ENCODE measurements at regions not wholly inside any gene's neighbourhood (a gene's known extent, or its start where the extent isn't known, plus 50 kb on each side); places are given as distances from the start of the nearest gene placed in this dataset.

DNA sequence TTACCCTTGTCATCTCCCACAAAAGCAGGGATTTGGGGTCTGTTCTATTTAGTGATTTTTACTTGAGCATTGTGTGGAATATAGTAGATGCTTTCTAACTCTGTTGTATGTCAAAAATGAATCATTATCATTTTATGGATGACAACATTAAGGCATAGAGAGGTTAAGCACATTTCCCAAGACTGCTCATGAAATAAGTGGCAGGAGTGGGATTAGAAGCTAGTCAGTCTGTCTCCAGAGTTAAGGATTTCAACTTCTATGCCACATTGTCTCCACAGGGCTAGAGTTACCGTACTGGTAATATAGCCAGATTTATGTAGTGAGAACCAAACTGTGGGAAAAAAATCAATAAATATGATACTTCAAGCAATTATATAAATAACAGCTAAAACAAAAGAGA, 170.6 kb upstream of the DCN start:
- Histone ChIP-seq H3K9ac (ENCODE audit: insufficient read depth in 1 of 2, low read length in 2 of 2) (no peak overlapping the region), H3K27me3 (ENCODE audit: control insufficient read depth in 3 of 3, insufficient read depth in 3 of 3, low read length in 2 of 3) (no peaks in the 10 kb centered on the region), H3K27ac (ENCODE audit: low read depth in 1 of 2, low read length in 1 of 2) (no peak overlapping the region), H3K36me3 (ENCODE audit: control insufficient read depth in 4 of 4, insufficient read depth in 4 of 4, low read length in 4 of 4) (no peaks in the 10 kb centered on the region), H3K9me3 (ENCODE audit: control insufficient read depth in 4 of 4, insufficient read depth in 3 of 4, low read length in 3 of 4) (peaks cover 0 to 6% (median 0%) of the 10 kb centered on the region in 4 donors), H3K4me1 (ENCODE audit: control insufficient read depth in 5 of 5, insufficient read depth in 5 of 5, low read length in 5 of 5) (peaks cover 0 to 11% (median 6%) of the 10 kb centered on the region in 5 donors), H3K4me3 (no peak overlapping the region)
- TF ChIP-seq, protein P1, sequence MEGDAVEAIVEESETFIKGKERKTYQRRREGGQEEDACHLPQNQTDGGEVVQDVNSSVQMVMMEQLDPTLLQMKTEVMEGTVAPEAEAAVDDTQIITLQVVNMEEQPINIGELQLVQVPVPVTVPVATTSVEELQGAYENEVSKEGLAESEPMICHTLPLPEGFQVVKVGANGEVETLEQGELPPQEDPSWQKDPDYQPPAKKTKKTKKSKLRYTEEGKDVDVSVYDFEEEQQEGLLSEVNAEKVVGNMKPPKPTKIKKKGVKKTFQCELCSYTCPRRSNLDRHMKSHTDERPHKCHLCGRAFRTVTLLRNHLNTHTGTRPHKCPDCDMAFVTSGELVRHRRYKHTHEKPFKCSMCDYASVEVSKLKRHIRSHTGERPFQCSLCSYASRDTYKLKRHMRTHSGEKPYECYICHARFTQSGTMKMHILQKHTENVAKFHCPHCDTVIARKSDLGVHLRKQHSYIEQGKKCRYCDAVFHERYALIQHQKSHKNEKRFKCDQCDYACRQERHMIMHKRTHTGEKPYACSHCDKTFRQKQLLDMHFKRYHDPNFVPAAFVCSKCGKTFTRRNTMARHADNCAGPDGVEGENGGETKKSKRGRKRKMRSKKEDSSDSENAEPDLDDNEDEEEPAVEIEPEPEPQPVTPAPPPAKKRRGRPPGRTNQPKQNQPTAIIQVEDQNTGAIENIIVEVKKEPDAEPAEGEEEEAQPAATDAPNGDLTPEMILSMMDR (IDR thresholded peaks at IDR 0.05; ENCODE audit: control extremely low read depth, extremely low read depth), result no peak
- WGBS, 2 donors, result 88 to 93% methylated on average over 1 of the region's 1 CpG
- no peak for ATAC-seq (ENCODE audit: insufficient read depth, low FRiP score)
- DNase-seq, result no peak

DNA sequence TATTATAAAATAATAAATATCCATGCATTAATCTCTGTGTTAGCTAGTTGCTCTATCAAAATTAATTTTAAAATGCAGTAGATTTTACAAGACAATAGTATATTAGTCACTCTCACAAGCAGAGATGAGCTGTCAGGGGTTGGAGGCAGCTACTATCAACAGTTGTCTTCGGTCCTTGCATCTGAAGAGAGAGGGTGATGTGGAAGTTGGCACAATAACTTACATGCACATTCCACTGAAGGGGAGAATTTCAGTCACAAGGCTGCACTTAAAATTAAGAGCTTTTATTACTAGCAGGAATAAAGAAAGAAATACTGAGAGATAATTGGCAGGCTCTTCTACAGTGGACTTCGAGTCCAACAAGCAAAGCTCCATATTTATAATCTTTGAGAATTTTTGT, 166.9 kb upstream of the DCN start:
- Histone ChIP-seq H3K9ac (ENCODE audit: insufficient read depth in 1 of 2, low read length in 2 of 2) (no peak overlapping the region), H3K9me3 (ENCODE audit: control insufficient read depth in 4 of 4, insufficient read depth in 3 of 4, low read length in 3 of 4) (peaks cover 0 to 6% (median 0%) of the 10 kb centered on the region in 4 donors), H3K4me1 (ENCODE audit: control insufficient read depth in 5 of 5, insufficient read depth in 5 of 5, low read length in 5 of 5) (no peaks in the 10 kb centered on the region), H3K4me3 (no peak overlapping the region), H3K27me3 (ENCODE audit: control insufficient read depth in 3 of 3, insufficient read depth in 3 of 3, low read length in 2 of 3) (no peaks in the 10 kb centered on the region), H3K36me3 (ENCODE audit: control insufficient read depth in 4 of 4, insufficient read depth in 4 of 4, low read length in 4 of 4) (no peaks in the 10 kb centered on the region), H3K27ac (ENCODE audit: low read depth in 1 of 2, low read length in 1 of 2) (no peak overlapping the region)
- TF ChIP-seq, protein P1 (IDR thresholded peaks at IDR 0.05; ENCODE audit: control extremely low read depth, extremely low read depth), result no peak
- 60 to 80% methylated on average over 2 of the region's 2 CpGs for WGBS, 2 donors
- ATAC-seq (ENCODE audit: insufficient read depth, low FRiP score), result no peak
- peak in 1 of 3 donors; percentile 61 for DNase-seq

DNA sequence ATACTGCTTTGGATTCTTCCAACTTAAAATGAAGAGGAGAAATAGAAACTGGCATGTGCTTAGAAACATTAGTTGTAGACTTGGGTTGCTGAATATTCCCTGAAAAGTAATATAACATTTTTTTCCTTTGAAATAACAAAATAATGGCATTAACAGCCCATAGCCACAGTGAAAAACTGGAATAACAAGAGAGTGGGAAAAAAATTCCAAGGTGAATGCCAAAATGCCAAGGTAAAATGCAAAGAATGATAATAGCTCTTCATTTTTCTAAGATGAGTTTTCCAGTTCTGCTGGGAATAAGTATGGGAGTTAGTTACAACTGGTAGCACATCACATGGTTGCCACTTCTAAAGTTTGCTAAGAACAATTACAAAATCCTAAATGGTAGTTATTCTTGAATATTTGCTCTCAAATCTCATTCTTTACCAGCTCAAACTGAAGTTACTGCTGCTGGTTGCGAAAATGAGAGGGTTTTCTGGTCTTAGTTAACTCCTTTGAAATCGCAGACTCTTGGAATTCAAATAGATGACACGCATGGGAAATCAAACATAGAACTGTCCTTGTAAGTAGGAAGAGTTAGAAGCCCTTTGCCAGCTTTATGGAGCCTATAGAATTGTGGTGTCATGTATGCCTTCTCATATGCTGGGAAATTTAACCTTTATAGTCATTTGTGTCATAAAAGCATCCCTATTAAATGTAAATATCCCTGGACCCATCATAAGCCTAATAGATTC, 165.0 kb upstream of the DCN start:
- Histone ChIP-seq H3K9ac (ENCODE audit: insufficient read depth in 1 of 2, low read length in 2 of 2) (no peak overlapping the region), H3K4me1 (ENCODE audit: control insufficient read depth in 5 of 5, insufficient read depth in 5 of 5, low read length in 5 of 5) (no peaks in the 10 kb centered on the region), H3K36me3 (ENCODE audit: control insufficient read depth in 4 of 4, insufficient read depth in 4 of 4, low read length in 4 of 4) (no peaks in the 10 kb centered on the region), H3K4me3 (no peak overlapping the region), H3K27ac (ENCODE audit: low read depth in 1 of 2, low read length in 1 of 2) (no peak overlapping the region), H3K9me3 (ENCODE audit: control insufficient read depth in 4 of 4, insufficient read depth in 3 of 4, low read length in 3 of 4) (peaks cover 0 to 6% (median 0%) of the 10 kb centered on the region in 4 donors), H3K27me3 (ENCODE audit: control insufficient read depth in 3 of 3, insufficient read depth in 3 of 3, low read length in 2 of 3) (no peaks in the 10 kb centered on the region)
- ATAC-seq (ENCODE audit: insufficient read depth, low FRiP score), result no peak
- 85 to 92% methylated on average over 3 of the region's 3 CpGs for WGBS, 2 donors
- DNase-seq, result no peak
- TF ChIP-seq, protein P1 (IDR thresholded peaks at IDR 0.05; ENCODE audit: control extremely low read depth, extremely low read depth), result no peak
